Testis (tissue), 2 donors: ENCODE measurements at regions not wholly inside any gene's neighbourhood (a gene's known extent, or its start where the extent isn't known, plus 50 kb on each side); places are given as distances from the start of the nearest gene placed in this dataset.

ENCODE experiments used
- DNase-seq: peaks from one replicate; pipeline ENCODE4 v3.0.0-alpha.2; 2019
- H3K27ac ChIP-seq, 2 donors: fragments of 200-600 bp; sonication (generic); one replicate each; pipeline ENCODE4 v1.5.1; 2019
- H3K27me3 ChIP-seq: fragments of 200-600 bp; sonication (generic); one replicate; pipeline ENCODE4 v1.5.1; 2019
- H3K36me3 ChIP-seq: fragments of 200-600 bp; sonication (generic); one replicate; pipeline ENCODE4 v1.5.1; 2017; ENCODE audit warnings: low read depth; ENCODE audit errors: missing control alignments
- H3K4me1 ChIP-seq: fragments of 200-600 bp; sonication (generic); one replicate; pipeline ENCODE4 v1.5.1; 2019
- H3K4me3 ChIP-seq, 2 donors: fragments of 200-600 bp; sonication (generic); one replicate each; pipeline ENCODE4 v1.5.1; 2017 to 2019
- H3K9me3 ChIP-seq: fragments of 200-600 bp; sonication (generic); one replicate; pipeline ENCODE4 v1.5.1; 2017
- CTCF ChIP-seq, 3 experiments: fragments of 450-650 bp in 2 of 3; fragments of 200-600 bp in 1 of 3; sonication (generic) in 1 of 3; IDR thresholded peaks; one replicate each; pipeline ENCODE4 v1.5.1; 2016 to 2019; ENCODE audit warnings: antibody characterized with exemption in 3 of 3, mild to moderate bottlenecking in 2 of 3, moderate library complexity in 1 of 3
- POLR2A ChIP-seq: fragments of 450-650 bp; IDR thresholded peaks from one replicate; pipeline ENCODE4 v1.6.1; 2017; ENCODE audit warnings: antibody characterized with exemption, mild to moderate bottlenecking, moderate library complexity
- WGBS, 2 donors: methylation state at CpG; one replicate each; pipeline ENCODE4 v1.1.5; 2018; 5-methylcytosine and 5-hydroxymethylcytosine counted together
- intact Hi-C: fragments of 100-400 bp; cut with DNase I; formaldehyde crosslinking; loops from one replicate; pipeline ENCODE4 v1.15.1; 2023; ENCODE audit warnings: low total_unique reads

GRCh38 chr1:234924450-234925355, 203.9 kb downstream of the TOMM20 start:
- H3K27ac ChIP-seq, result peak overlapping the region in 1 of 2 donors; percentile 67
- no peaks in the 10 kb centered on the region for H3K9me3 ChIP-seq
- H3K4me3 ChIP-seq, result no peak overlapping the region
- peaks cover 14% of the 10 kb centered on the region for H3K4me1 ChIP-seq
- intact Hi-C loops, result no loop called here
- no peaks in the 10 kb centered on the region for H3K27me3 ChIP-seq
- DNase-seq, result peak; percentile 13
- no peaks in the 10 kb centered on the region for H3K36me3 ChIP-seq
- 57 to 82% methylated on average over 17 of the region's 17 CpGs for WGBS, 2 donors
- no peak for TF ChIP-seq POLR2A
- TF ChIP-seq CTCF (IDR thresholded peaks at IDR 0.05), result no peak

- Histone ChIP-seq H3K4me3 (no peak overlapping the region), H3K9me3 (no peaks in the 10 kb centered on the region), H3K27ac (no peak overlapping the region), H3K36me3 (no peaks in the 10 kb centered on the region), H3K4me1 (peaks cover 24% of the 10 kb centered on the region), H3K27me3 (no peaks in the 10 kb centered on the region)
- DNase-seq, result peak; percentile 7
- TF ChIP-seq CTCF (IDR thresholded peaks at IDR 0.05), result no peak
- no peak for TF ChIP-seq POLR2A
- intact Hi-C loops, result no loop called here
- WGBS, 2 donors, result 94 to 95% methylated on average over 5 of the region's 5 CpGs
Measured at GRCh38 chr1:234923626-234924025, 205.0 kb downstream of the TOMM20 start.

GRCh38 chr1:234922987-234923386, 205.7 kb downstream of the TOMM20 start:
- no peaks in the 10 kb centered on the region for H3K36me3 ChIP-seq
- no peak for DNase-seq
- H3K4me1 ChIP-seq, result peaks cover 30% of the 10 kb centered on the region
- no peak overlapping the region for H3K4me3 ChIP-seq
- H3K27me3 ChIP-seq, result no peaks in the 10 kb centered on the region
- intact Hi-C loops, result no loop called here
- no peaks in the 10 kb centered on the region for H3K9me3 ChIP-seq
- TF ChIP-seq POLR2A (no peak), CTCF (IDR thresholded peaks at IDR 0.05) (no peak)
- WGBS, 2 donors, result 92 to 97% methylated on average over 3 to 6 of the region's 6 CpGs
- H3K27ac ChIP-seq, result no peak overlapping the region

- WGBS, 2 donors, result 50 to 60% methylated on average over 12 to 14 of the region's 14 CpGs
- Histone ChIP-seq H3K9me3 (no peaks in the 10 kb centered on the region), H3K4me3 (no peak overlapping the region), H3K4me1 (peaks cover 28% of the 10 kb centered on the region), H3K36me3 (no peaks in the 10 kb centered on the region), H3K27ac (no peak overlapping the region), H3K27me3 (no peaks in the 10 kb centered on the region)
- TF ChIP-seq CTCF (IDR thresholded peaks at IDR 0.05) (no peak), POLR2A (no peak)
- intact Hi-C loops, result no loop called here
- DNase-seq, result no peak
Measured at GRCh38 chr1:234921266-234922062, 207.2 kb downstream of the TOMM20 start.
